Kasumi-1 (cell line): ENCODE measurements at regions not wholly inside any gene's neighbourhood (a gene's known extent, or its start where the extent isn't known, plus 50 kb on each side); places are given as distances from the start of the nearest gene placed in this dataset.

Source experiments
- DNase-seq, 2 experiments: peaks; one replicate each; lab custom pipeline; 2025; lab: John Stamatoyannopoulos, UW

GRCh38 chrX:104306180-104306579, 51.4 kb upstream of the ESX1 start:
- no peak for DNase-seq
